Central memory CD8-positive, alpha-beta T cell (primary cell): ENCODE measurements at regions not wholly inside any gene's neighbourhood (a gene's known extent, or its start where the extent isn't known, plus 50 kb on each side); places are given as distances from the start of the nearest gene placed in this dataset.

Experiments
- ATAC-seq: fragments of 150-1000 bp; cut with Tn5 transposase; replicated peaks from 2 replicates; pipeline ENCODE4 v1.10.0; 2022; ENCODE audit warnings: mild to moderate bottlenecking, moderate FRiP score, moderate number of reproducible peaks; ENCODE audit not compliant: poor library complexity, severe bottlenecking; ENCODE audit errors: extremely low read depth
- DNase-seq, 2 donors: peaks; one replicate each; pipeline ENCODE4 v3.0.0; 2021; ENCODE audit warnings: low spot score in 2 of 2
- H3K27ac Mint-ChIP-seq: one replicate; pipeline ENCODE4 v1.8.0; 2022; ENCODE audit warnings: low read depth, mild to moderate bottlenecking, moderate library complexity, mixed read lengths
- H3K27me3 Mint-ChIP-seq: one replicate; pipeline ENCODE4 v1.8.0; 2022; ENCODE audit warnings: mixed read lengths
- H3K36me3 Mint-ChIP-seq: one replicate; pipeline ENCODE4 v1.8.0; 2022; ENCODE audit warnings: mild to moderate bottlenecking, moderate library complexity, mixed read lengths; ENCODE audit not compliant: insufficient read depth
- H3K4me1 Mint-ChIP-seq: one replicate; pipeline ENCODE4 v1.8.0; 2022; ENCODE audit warnings: mixed read lengths
- H3K4me3 Mint-ChIP-seq: one replicate; pipeline ENCODE4 v1.8.0; 2022; ENCODE audit warnings: mild to moderate bottlenecking, moderate library complexity, mixed read lengths
- H3K9me3 Mint-ChIP-seq: one replicate; pipeline ENCODE4 v1.8.0; 2022; ENCODE audit warnings: mixed read lengths

DNA sequence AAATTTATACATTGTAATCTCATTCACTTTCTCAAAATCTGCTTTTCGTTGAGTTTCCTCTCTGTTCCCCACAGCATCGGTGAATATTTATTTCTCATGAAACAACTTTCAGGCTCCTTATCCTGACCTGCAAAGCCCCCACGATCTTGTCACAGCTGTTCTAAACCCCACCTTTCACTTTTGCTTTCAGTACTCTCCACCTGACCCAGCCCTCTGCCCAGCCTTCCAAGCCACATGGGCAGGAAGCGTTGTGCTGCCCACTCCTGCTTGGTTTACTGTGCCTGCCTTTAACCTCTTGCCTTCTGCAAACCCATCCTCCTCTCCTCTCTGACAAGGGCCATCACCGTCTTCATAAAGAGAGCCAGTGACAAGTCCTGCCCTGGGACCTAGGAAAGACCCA lies 262.5 kb downstream of the GALR1 start:
- Mint-ChIP-seq H3K27ac (no peak overlapping the region), H3K36me3 (no peaks in the 10 kb centered on the region), H3K4me1 (peaks cover 13% of the 10 kb centered on the region), H3K9me3 (no peaks in the 10 kb centered on the region), H3K27me3 (peaks cover 18% of the 10 kb centered on the region), H3K4me3 (no peak overlapping the region)
- DNase-seq (no peak), ATAC-seq (no peak)

DNA sequence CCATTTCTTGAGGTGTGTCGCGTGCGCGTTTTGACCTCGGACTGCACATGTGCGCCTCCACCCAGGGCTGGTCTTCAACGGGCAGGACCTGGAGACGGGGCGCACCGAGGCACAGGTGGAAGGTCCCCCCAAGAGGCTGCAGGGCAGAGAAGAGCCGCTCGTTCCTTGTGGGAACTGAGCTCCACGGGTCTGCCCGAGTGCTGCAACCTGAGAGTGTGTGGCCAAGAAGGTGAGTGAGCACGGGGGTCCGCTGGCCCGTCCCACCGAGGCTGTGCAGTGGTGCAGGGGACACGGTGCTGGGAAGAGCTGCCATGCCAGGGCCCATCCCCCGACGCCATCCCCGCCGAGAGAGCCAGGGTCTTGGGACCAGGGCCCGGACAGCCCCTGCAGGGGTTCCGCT lies 268.3 kb downstream of the GALR1 start:
- ATAC-seq (no peak), DNase-seq (no peak)
- Mint-ChIP-seq H3K27me3 (peaks cover 9% of the 10 kb centered on the region), H3K27ac (no peak overlapping the region), H3K36me3 (no peaks in the 10 kb centered on the region), H3K4me3 (no peak overlapping the region), H3K9me3 (no peaks in the 10 kb centered on the region), H3K4me1 (no peaks in the 10 kb centered on the region)

DNA sequence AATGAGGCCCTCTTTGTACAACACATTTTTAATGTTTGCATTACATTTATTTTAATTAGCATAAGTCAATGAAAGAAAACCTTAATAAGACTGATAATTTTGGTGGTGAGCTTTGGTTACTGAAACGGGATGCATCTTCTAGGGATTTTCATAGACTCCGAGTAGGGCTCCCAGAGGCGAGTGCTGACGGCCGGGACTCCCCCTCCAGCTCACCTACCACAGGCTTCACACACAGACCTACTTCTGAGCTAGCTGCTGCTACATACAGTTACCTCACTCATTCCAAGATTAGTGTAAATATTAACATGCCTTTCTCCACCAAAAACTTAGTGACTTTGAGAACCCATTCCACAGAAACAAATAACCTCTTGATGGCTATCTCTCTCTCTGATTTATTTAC lies 271.1 kb downstream of the GALR1 start:
- Mint-ChIP-seq H3K9me3 (no peaks in the 10 kb centered on the region), H3K4me1 (no peaks in the 10 kb centered on the region), H3K4me3 (no peak overlapping the region), H3K27ac (no peak overlapping the region), H3K27me3 (peaks cover 9% of the 10 kb centered on the region), H3K36me3 (no peaks in the 10 kb centered on the region)
- ATAC-seq (no peak), DNase-seq (no peak)

DNA sequence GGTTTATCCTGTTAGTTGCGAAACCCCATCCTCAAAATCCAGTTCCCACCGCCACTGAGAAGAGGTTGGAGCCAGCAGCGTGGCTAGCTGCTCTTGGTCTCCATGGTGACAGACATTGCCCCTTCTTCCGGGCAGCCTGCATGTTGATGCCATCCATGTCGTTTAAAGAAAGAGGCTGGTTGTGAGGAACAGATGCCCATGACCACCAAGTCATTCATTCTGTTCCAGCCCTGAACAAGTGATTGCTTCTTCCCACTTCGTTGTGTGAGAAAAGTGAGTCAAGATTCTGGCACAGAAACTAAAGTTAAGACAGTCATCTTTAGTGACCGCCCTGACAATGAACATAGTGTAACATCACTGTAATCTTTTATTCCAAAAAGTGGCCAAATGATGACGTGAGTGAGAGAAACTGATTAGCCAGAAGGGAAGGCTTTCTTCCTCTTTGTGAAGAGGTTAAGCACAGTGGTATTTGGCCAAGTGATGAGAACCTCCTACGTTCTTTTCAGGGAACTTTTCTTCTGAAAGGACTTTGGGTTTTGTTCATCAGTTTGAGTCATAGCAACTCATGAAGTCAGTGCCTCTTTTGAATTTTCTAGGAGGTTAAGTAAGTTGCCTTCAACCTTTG lies 272.5 kb downstream of the GALR1 start:
- DNase-seq (no peak), ATAC-seq (no peak)
- Mint-ChIP-seq H3K27me3 (peaks cover 9% of the 10 kb centered on the region), H3K4me1 (no peaks in the 10 kb centered on the region), H3K36me3 (no peaks in the 10 kb centered on the region), H3K27ac (no peak overlapping the region), H3K4me3 (no peak overlapping the region), H3K9me3 (peaks cover 10% of the 10 kb centered on the region)

DNA sequence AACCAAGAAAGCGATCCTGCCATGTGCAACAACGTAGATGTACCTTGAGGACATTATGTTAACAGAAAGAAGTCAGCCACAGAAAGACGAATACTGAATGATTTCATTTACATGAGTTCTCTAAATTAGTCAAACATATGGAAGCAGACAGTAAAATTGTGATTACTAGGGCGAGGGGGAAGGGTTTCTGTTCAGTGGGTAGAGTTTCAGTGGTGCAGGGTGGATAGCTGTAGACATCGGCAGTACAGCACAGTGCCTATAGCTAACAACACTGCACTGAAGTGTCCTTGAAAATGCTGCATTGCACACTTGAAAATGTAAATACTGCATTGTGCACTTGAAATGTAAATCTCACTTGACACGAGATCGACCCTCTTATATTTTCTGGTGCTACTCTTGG lies 275.3 kb downstream of the GALR1 start:
- peaks cover 13% of the 10 kb centered on the region for H3K27me3 Mint-ChIP-seq
- no peak overlapping the region for H3K27ac Mint-ChIP-seq
- ATAC-seq (no peak), DNase-seq (no peak)
- no peak overlapping the region for H3K4me3 Mint-ChIP-seq
- no peaks in the 10 kb centered on the region for H3K36me3 Mint-ChIP-seq
- H3K9me3 Mint-ChIP-seq: peaks cover 10% of the 10 kb centered on the region
- H3K4me1 Mint-ChIP-seq: no peaks in the 10 kb centered on the region

DNA sequence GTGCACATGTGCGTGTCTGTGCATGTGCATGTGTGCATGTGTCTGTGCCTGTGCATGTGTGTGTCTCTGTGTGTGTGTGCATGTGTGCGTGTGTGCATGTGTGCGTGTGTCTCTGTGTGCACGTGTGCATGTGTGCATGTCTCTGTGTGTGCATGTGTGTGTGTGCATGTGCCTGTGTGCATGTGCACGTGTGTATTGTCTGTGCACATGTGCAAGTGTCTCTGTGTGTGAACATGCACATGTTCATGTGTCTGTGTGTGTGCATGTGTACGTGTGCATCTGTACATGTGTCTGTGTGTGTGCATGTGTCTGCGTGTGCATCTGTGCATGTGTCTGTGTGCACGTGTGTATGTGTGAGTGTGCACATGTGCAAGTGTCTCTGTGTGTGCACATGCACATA lies 277.3 kb downstream of the GALR1 start:
- H3K4me3 Mint-ChIP-seq: no peak overlapping the region
- no peaks in the 10 kb centered on the region for H3K4me1 Mint-ChIP-seq
- peaks cover 16% of the 10 kb centered on the region for H3K27me3 Mint-ChIP-seq
- H3K9me3 Mint-ChIP-seq: peaks cover 10% of the 10 kb centered on the region
- no peaks in the 10 kb centered on the region for H3K36me3 Mint-ChIP-seq
- no peak overlapping the region for H3K27ac Mint-ChIP-seq
- DNase-seq: no peak
- ATAC-seq: no peak

DNA sequence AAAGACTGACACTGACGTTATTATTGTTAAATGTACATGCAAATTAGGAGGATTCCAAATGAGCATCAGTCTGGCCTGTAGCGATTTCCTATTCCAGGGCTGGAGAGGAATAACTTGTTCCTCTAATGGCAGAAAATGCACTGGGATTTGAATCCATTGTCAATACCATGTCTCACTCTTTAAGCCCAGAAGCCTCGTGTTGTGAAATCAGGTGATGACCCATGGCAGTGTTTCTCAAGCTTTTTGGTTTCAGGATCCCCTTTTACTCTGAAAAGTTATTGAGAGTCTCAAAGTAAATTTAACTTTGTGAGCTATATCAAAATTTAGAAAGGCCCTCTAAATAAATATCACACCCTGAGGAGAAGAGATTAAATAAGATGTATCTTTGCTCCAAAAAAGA lies 279.2 kb downstream of the GALR1 start:
- Mint-ChIP-seq H3K27ac (no peak overlapping the region), H3K4me3 (no peak overlapping the region), H3K9me3 (peaks cover 10% of the 10 kb centered on the region), H3K36me3 (no peaks in the 10 kb centered on the region), H3K4me1 (no peaks in the 10 kb centered on the region), H3K27me3 (peaks cover 16% of the 10 kb centered on the region)
- no peak for DNase-seq
- no peak for ATAC-seq

DNA sequence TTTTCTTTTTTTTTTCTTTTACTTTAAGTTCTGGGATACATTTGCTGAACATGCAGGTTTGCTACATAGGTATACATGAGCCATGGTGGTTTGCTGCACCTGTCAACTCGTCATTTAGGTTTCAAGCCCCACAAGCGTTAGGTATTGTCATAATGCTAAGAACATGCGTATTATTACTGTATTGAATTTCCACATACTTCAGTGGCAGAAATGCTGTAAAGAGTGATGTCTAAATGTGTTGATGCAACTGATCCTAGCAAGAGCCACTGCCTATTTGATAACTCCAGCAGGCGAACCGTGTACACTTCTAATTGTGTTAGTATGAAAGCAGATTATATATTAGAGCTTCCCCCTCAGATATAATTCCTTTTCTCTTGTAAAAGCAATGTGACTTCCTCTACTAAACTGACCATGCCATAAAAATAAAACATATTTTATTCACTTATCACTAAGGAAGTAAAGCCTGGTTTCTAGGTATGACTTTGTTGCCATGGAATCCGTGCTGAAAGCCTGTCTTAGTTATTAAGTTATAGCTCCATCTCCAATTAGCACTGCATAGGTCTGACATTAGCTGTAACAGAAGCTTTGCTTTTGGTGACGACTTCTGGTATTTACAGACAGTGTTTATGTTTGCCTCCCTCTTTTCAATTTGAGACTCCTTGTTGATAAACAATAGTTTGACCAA lies 280.0 kb downstream of the GALR1 start:
- Mint-ChIP-seq H3K4me1 (no peaks in the 10 kb centered on the region), H3K27me3 (peaks cover 16% of the 10 kb centered on the region), H3K27ac (no peak overlapping the region), H3K36me3 (no peaks in the 10 kb centered on the region), H3K4me3 (no peak overlapping the region), H3K9me3 (peaks cover 10% of the 10 kb centered on the region)
- no peak for DNase-seq
- no peak for ATAC-seq

DNA sequence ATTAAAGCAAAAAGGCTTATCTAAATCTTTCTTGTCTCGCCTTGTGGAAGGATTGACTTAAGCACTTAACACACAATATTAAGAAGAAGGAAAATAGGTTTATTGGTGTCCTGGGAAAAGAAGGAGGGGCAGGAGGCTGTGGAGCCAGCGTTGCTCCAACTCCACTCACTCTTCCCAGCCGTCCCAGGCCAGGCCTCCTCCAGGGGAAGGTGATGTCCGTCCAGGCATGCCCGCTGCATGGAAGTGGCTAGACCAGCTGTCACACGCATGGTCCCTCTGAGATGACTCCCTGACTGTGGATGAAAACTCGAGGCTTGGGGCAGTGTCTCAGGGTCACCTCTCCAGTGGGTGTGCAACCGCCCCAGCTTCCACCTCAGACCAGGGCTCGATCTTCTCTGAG lies 281.1 kb downstream of the GALR1 start:
- Mint-ChIP-seq H3K27me3 (peaks cover 16% of the 10 kb centered on the region), H3K9me3 (peaks cover 10% of the 10 kb centered on the region), H3K4me1 (no peaks in the 10 kb centered on the region), H3K4me3 (no peak overlapping the region), H3K36me3 (no peaks in the 10 kb centered on the region), H3K27ac (no peak overlapping the region)
- DNase-seq (no peak), ATAC-seq (no peak)

DNA sequence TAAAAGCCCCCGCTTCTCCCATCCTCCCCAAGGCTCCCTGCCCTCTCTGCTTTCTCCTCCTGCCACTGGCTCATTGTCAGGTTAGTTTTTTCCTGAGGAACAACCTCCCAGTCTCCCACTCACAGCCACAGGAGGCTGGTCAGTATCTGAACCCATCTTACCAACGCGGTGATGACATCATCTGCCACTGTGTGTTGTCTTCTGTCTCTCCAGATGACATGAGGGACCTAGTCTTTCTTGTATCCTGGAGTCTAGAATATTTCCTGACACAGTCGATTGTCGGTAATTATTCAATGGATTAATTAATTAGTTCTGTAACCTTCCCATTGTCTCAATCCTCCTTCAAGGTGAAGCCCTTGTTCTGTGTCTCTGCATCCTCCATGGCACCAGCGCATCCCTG lies 290.2 kb downstream of the GALR1 start:
- Mint-ChIP-seq H3K27me3 (peaks cover 43% of the 10 kb centered on the region), H3K4me3 (no peak overlapping the region), H3K27ac (no peak overlapping the region), H3K4me1 (no peaks in the 10 kb centered on the region), H3K36me3 (peaks cover 6% of the 10 kb centered on the region), H3K9me3 (peaks cover 9% of the 10 kb centered on the region)
- no peak for ATAC-seq
- no peak for DNase-seq

DNA sequence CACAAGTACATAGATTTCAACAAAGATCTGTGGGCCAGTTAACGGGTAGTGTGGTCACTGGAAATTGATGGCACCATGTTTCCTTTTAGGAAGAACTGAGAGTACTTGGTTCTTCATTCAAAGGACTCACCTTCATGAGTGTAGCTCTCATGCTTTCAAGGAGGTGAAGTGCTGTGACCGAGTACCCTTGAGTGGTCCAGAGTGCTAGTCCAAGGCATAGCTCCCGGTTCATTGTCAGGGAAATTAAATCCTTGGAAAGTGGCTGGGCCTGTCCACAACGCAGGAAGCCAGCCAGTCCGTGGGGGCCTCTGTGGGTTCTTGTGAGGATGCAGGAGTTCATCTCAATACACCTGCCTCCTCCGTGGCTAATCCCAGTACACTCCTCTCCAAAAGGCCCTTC lies 295.1 kb downstream of the GALR1 start:
- Mint-ChIP-seq H3K4me1 (no peaks in the 10 kb centered on the region), H3K27me3 (peaks cover 35% of the 10 kb centered on the region), H3K36me3 (peaks cover 4% of the 10 kb centered on the region), H3K4me3 (no peak overlapping the region), H3K27ac (no peak overlapping the region), H3K9me3 (no peaks in the 10 kb centered on the region)
- no peak for DNase-seq
- ATAC-seq: no peak

DNA sequence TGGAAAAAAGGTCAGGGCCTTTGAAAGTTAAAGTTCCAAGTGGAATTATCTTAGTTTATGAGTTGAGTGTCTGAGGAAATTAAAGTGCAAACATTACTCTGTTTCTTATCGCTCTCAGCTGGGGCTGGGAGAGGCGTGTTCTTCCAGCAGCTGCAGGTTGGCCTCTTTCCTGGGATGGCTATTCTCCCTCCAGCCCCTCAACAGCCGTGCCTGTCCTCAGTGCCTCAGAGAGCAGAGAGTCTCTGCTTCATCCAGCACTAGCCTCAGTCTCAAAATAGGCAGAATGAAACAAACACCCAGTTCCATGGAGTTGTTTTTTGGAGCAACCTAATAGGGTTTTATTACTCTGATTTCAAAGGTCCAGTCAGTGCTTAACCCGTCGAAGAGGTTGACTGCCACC lies 298.1 kb downstream of the GALR1 start:
- H3K36me3 Mint-ChIP-seq: peaks cover 2% of the 10 kb centered on the region
- no peaks in the 10 kb centered on the region for H3K4me1 Mint-ChIP-seq
- DNase-seq (no peak), ATAC-seq (no peak)
- H3K9me3 Mint-ChIP-seq: no peaks in the 10 kb centered on the region
- no peak overlapping the region for H3K27ac Mint-ChIP-seq
- no peak overlapping the region for H3K4me3 Mint-ChIP-seq
- H3K27me3 Mint-ChIP-seq: peaks cover 22% of the 10 kb centered on the region

DNA sequence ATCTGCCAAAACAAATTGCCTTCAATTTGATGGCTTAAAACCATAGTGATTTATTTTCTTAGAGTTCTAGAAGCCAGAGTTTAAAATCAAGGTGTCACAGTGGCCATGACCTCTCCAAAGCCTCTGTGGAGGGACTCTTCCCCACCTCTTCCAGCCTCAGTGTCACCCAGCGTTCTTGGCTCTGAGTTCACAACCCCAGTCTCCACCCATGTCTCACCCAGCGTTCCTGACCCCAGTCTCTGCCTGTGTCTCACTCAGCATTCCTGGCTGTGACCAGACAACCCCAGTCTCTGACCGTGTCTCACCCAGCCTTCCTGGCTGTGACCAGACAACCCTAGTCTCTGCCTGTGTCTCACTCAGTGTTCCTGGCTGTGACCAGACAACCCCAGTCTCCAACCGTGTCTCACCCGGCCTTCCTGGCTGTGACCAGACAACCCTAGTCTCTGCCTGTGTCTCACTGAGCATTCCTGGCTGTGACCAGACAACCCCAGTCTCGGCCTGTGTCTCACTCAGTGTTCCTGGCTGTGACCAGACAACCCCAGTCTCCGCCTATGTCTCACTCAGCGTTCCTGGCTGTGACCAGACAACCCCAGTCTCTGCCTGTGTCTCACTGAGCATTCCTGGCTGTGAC lies 299.3 kb downstream of the GALR1 start:
- no peak overlapping the region for H3K4me3 Mint-ChIP-seq
- H3K27ac Mint-ChIP-seq: no peak overlapping the region
- H3K27me3 Mint-ChIP-seq: peaks cover 25% of the 10 kb centered on the region
- H3K4me1 Mint-ChIP-seq: no peaks in the 10 kb centered on the region
- no peak for DNase-seq
- ATAC-seq: no peak
- no peaks in the 10 kb centered on the region for H3K36me3 Mint-ChIP-seq
- no peaks in the 10 kb centered on the region for H3K9me3 Mint-ChIP-seq
